ENCODE measurements at regions not wholly inside any gene's neighbourhood (a gene's known extent, or its start where the extent isn't known, plus 50 kb on each side); places are given as distances from the start of the nearest gene placed in this dataset.
"Not testable (repeated sequence)": the region's sequence is repeated elsewhere in the genome, so short reads cannot be mapped to it uniquely, and the experiment has no call there.

DNA sequence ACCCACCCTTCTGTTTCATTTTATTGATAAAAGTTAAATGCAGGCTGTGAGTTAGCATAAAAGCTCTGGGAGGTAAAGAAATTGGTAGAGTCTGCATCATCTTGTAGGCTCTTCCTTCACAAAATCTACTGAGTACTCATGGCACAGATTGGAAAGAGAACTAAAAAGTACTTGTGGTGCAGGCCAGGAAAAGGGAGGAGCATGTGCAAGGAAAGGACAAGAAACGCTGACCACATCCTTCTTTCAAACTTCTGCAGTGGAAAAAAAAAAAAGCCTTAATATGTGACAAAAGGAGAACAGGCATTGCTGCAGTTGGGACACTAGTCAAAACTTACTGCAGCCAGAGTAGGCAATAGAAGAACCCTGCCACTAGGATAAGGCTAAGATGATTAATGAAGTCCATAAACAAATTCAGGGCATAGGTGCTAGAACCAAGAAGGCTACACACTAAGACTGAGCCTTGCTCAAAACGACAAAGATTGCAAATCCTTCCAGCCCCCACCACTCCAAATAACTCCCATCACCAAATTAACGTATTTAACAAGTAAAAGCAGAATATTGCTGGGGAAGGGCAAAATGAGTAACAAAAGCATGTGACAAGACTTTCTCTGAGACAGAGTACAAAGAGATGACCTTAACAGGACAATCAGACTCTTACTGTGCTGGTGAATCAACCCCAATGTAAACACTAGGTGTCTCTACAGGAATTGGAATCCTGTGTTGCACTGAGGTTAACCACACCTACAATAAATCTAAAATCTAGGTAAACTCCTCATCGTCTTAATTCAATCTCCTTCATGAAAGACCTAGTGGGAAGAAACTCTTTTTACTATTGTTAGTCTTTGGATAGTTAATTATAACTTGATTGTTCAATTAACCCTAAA lies 1024.8 kb downstream of the TLE1 start:
- no peaks in the 10 kb centered on the region for H3K9me3 ChIP-seq (ENCODE audit: low read length)
- no peaks in the 10 kb centered on the region for H3K27me3 ChIP-seq (ENCODE audit: insufficient read depth, low read length)
- no peak overlapping the region for H3K4me3 ChIP-seq (ENCODE audit: low read length)
- H3K36me3 ChIP-seq (ENCODE audit: insufficient read depth, low read length) = no peaks in the 10 kb centered on the region
- no peak overlapping the region for H2AFZ ChIP-seq (ENCODE audit: low read depth, low read length)
- H3K4me1 ChIP-seq (ENCODE audit: insufficient read depth, low read length) = no peaks in the 10 kb centered on the region

DNA sequence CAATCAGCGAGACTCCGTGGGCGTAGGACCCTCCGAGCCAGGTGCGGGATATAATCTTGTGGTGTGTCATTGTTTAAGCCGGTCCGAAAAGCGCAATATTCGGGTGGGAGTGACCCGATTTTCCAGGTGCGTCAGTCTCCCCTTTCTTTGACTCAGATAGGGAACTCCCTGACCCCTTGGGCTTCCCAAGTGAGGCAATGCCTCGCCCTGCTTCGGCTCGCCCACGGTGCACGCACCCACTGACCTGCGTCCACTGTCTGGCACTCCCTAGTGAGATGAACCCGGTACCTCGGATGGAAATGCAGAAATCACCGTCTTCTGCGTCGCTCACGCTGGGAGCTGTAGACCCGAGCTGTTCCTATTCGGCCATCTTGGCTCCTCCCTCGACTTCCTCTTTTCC lies 1029.6 kb downstream of the TLE1 start:
- H3K9me3 ChIP-seq (ENCODE audit: low read length); H3K4me1 ChIP-seq (ENCODE audit: insufficient read depth, low read length); H3K27me3 ChIP-seq (ENCODE audit: insufficient read depth, low read length); H3K36me3 ChIP-seq (ENCODE audit: insufficient read depth, low read length); H2AFZ ChIP-seq (ENCODE audit: low read depth, low read length); H3K4me3 ChIP-seq (ENCODE audit: low read length): not testable (repeated sequence)

DNA sequence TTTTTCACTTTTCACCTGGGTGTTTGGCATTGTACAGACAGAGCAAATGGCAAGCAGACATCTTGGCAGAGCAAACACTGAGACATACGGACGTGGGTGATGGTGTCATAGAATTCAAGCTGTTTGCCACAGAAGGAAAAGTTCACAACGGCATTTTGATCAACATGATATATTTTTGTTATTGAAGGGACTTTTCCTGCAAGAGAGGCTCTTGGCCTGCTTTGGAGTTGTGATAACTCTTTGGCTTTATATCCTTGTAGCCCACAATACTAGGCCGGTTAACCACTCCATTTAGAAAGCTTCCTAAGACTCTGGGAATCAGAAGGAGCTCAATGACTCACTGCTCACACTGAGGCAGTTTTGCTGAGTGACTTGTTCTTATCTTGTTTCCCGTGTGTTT lies 1038.3 kb downstream of the TLE1 start:
- H3K27me3 ChIP-seq (ENCODE audit: insufficient read depth, low read length) = no peaks in the 10 kb centered on the region
- H3K4me1 ChIP-seq (ENCODE audit: insufficient read depth, low read length) = no peaks in the 10 kb centered on the region
- H3K36me3 ChIP-seq (ENCODE audit: insufficient read depth, low read length) = no peaks in the 10 kb centered on the region
- H2AFZ ChIP-seq (ENCODE audit: low read depth, low read length) = no peak overlapping the region
- no peaks in the 10 kb centered on the region for H3K9me3 ChIP-seq (ENCODE audit: low read length)
- H3K4me3 ChIP-seq (ENCODE audit: low read length) = no peak overlapping the region

DNA sequence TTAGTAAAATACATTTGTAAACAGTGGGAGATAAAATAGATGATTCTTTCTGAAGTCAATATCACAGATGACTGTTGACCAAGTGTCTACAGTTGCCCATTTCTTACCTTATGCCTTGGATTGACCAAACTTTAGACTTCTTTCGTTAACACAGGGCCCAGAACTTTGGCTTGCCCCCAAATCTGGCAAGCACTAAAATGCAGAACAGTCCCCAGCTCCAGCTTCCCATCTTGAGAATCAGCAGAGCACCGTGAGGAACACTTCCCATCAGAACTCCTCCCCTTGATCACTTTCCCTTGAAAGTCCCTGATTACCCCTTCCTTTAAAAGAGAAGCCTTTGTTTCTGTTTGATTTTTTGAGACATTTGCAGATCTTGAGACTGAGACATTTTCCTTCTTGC lies 1039.9 kb downstream of the TLE1 start:
- Histone ChIP-seq H2AFZ (ENCODE audit: low read depth, low read length) (no peak overlapping the region), H3K4me3 (ENCODE audit: low read length) (no peak overlapping the region), H3K9me3 (ENCODE audit: low read length) (no peaks in the 10 kb centered on the region), H3K4me1 (ENCODE audit: insufficient read depth, low read length) (no peaks in the 10 kb centered on the region), H3K36me3 (ENCODE audit: insufficient read depth, low read length) (no peaks in the 10 kb centered on the region), H3K27me3 (ENCODE audit: insufficient read depth, low read length) (no peaks in the 10 kb centered on the region)

DNA sequence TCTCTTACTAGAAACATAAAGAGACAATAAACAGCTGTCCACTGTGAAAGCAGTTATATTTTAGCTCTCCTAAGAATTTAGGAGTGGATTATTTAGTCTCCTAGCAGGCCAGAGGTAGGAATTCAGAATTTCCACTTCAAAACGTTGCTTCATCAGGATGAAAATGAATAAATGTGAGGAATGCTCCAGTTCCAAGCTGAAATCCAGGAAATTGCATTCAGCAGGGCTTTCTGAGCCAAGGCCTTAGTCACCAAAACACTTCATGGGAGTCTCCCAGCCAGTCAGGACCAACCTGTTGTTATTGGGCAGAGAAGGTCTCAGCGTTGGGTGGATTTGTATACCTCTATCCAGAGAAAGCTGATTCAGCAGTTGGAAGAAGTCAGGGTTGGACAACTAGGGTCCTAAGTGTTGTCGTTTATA lies 1040.3 kb downstream of the TLE1 start:
- Histone ChIP-seq H3K27me3 (ENCODE audit: insufficient read depth, low read length) (no peaks in the 10 kb centered on the region), H3K4me3 (ENCODE audit: low read length) (no peak overlapping the region), H3K4me1 (ENCODE audit: insufficient read depth, low read length) (no peaks in the 10 kb centered on the region), H3K9me3 (ENCODE audit: low read length) (no peaks in the 10 kb centered on the region), H3K36me3 (ENCODE audit: insufficient read depth, low read length) (no peaks in the 10 kb centered on the region), H2AFZ (ENCODE audit: low read depth, low read length) (no peak overlapping the region)

DNA sequence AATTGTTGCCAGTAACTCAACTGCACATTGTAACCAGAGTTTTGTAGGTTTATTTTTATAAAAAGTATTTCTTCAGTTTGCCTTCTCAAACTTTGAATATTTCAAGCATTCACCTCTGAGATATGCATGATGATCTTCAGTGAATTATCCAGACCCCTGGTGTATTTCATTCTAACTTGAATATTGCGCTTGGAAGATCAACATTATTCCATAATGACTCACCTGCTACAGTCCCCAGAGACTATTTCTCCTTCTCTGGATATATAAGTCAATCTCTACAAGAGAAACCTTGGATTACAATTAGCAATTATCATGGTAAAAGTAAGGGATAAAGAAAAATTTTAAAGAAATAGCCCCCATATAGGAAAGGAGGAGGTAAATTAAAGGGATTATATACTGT lies 1041.0 kb downstream of the TLE1 start:
- H3K36me3 ChIP-seq (ENCODE audit: insufficient read depth, low read length) = no peaks in the 10 kb centered on the region
- H2AFZ ChIP-seq (ENCODE audit: low read depth, low read length) = no peak overlapping the region
- H3K27me3 ChIP-seq (ENCODE audit: insufficient read depth, low read length) = no peaks in the 10 kb centered on the region
- H3K4me3 ChIP-seq (ENCODE audit: low read length) = no peak overlapping the region
- H3K4me1 ChIP-seq (ENCODE audit: insufficient read depth, low read length) = no peaks in the 10 kb centered on the region
- no peaks in the 10 kb centered on the region for H3K9me3 ChIP-seq (ENCODE audit: low read length)

DNA sequence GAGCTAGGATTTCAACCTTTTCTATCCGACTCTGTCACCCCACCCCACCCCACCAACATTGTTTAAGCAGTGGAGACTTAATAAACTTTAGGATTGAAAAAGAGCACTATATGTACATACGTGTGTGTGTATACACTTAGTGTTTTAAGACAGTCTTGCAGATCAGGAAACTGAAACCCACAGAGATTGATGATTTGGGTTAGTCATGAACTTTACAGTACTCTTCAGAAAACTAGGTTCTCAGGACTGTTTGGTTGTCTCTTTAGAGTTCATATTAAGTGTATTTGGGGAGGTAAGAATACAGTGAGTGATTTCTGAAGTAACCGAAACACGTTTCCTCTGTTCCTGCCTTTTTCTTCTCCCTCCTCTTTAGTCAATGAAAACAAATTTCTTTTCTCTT lies 1043.1 kb downstream of the TLE1 start:
- H3K4me1 ChIP-seq (ENCODE audit: insufficient read depth, low read length) = no peaks in the 10 kb centered on the region
- H2AFZ ChIP-seq (ENCODE audit: low read depth, low read length) = no peak overlapping the region
- no peaks in the 10 kb centered on the region for H3K9me3 ChIP-seq (ENCODE audit: low read length)
- no peak overlapping the region for H3K4me3 ChIP-seq (ENCODE audit: low read length)
- H3K27me3 ChIP-seq (ENCODE audit: insufficient read depth, low read length) = no peaks in the 10 kb centered on the region
- no peaks in the 10 kb centered on the region for H3K36me3 ChIP-seq (ENCODE audit: insufficient read depth, low read length)

DNA sequence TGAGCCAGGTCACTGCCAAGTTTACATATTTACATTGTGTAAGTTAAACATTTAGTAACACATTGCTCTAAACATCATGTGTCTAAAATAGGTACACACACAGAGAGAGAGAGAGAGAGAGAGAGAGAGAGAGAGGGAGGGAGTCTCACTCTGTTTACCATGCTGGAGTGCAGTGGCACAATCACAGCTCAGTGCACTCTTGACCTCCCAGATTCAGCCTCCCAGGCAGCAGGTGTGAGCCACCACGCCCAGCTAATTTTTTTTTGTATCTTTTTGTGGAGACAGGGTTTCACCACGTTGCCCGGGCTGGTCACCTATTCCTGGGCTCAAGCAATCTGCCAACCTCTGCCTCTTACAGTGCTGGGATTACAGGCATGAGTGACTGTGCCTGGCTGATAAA lies 1045.3 kb downstream of the TLE1 start:
- Histone ChIP-seq H3K9me3 (ENCODE audit: low read length) (no peaks in the 10 kb centered on the region), H2AFZ (ENCODE audit: low read depth, low read length) (no peak overlapping the region), H3K4me1 (ENCODE audit: insufficient read depth, low read length) (no peaks in the 10 kb centered on the region), H3K36me3 (ENCODE audit: insufficient read depth, low read length) (no peaks in the 10 kb centered on the region), H3K27me3 (ENCODE audit: insufficient read depth, low read length) (no peaks in the 10 kb centered on the region), H3K4me3 (ENCODE audit: low read length) (no peak overlapping the region)

DNA sequence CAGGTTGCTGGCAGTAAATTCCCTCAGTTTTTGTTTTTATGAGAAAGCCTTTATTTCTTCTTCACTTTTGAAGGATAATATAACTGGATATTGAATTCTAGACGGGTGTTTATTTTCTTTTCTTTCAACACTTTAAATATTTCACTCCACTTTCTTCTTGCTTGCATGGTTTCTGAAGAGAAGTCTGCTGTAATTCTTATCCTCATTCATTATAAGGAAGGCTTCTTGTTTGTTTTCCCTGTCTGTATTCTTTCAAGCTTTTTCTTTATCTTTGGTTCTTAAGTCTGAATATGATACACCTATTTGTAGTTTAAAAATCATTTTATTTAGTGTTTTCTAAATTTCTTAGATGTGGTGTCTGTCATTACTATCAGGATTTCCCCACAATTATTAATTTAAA lies 1054.3 kb downstream of the TLE1 start:
- no peak overlapping the region for H2AFZ ChIP-seq (ENCODE audit: low read depth, low read length)
- H3K4me1 ChIP-seq (ENCODE audit: insufficient read depth, low read length) = no peaks in the 10 kb centered on the region
- no peaks in the 10 kb centered on the region for H3K27me3 ChIP-seq (ENCODE audit: insufficient read depth, low read length)
- H3K4me3 ChIP-seq (ENCODE audit: low read length) = no peak overlapping the region
- no peaks in the 10 kb centered on the region for H3K9me3 ChIP-seq (ENCODE audit: low read length)
- H3K36me3 ChIP-seq (ENCODE audit: insufficient read depth, low read length) = no peaks in the 10 kb centered on the region

DNA sequence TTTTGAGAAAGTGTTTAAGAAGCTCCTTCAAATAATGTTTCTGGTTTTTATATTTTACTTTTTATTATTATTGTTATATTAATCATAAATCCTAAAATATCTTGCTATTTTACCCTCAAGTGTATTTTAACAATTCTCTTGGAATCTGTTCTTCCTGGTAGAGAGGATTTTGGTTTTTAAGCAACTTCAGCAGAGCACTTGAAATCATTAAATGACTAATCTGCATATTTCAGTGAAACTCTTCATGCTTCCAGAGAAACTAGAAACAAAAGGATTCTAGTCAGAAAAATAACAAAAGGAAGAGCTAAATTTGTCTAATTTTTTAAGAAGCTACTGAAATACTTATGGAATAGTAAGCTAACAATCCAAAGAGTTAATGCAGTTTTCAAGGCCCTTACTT lies 1057.3 kb downstream of the TLE1 start:
- H2AFZ ChIP-seq (ENCODE audit: low read depth, low read length) = no peak overlapping the region
- H3K4me3 ChIP-seq (ENCODE audit: low read length) = no peak overlapping the region
- no peaks in the 10 kb centered on the region for H3K27me3 ChIP-seq (ENCODE audit: insufficient read depth, low read length)
- H3K36me3 ChIP-seq (ENCODE audit: insufficient read depth, low read length) = no peaks in the 10 kb centered on the region
- H3K4me1 ChIP-seq (ENCODE audit: insufficient read depth, low read length) = no peaks in the 10 kb centered on the region
- H3K9me3 ChIP-seq (ENCODE audit: low read length) = no peaks in the 10 kb centered on the region

DNA sequence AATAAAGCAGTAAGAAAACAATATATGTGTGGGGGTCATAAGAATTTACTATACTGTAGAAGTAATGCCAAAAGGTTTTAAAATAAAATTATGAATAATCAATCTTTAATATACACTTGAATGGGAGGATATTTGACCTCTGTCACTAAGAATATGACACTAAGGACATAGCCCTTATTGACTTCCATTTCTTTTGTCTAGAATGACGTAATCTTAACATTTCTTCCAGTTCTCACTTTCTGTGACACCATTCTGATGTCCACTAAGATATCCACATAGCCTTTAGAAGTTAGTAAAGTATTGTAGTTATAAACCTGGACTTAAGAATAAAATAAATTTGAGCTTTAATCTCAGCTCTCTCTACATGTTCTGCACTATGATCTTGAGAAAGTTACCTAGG lies 1050.7 kb downstream of the TLE4 start:
- Histone ChIP-seq H3K4me1 (ENCODE audit: insufficient read depth, low read length) (no peaks in the 10 kb centered on the region), H3K27me3 (ENCODE audit: insufficient read depth, low read length) (no peaks in the 10 kb centered on the region), H3K36me3 (ENCODE audit: insufficient read depth, low read length) (no peaks in the 10 kb centered on the region), H3K9me3 (ENCODE audit: low read length) (no peaks in the 10 kb centered on the region), H2AFZ (ENCODE audit: low read depth, low read length) (no peak overlapping the region), H3K4me3 (ENCODE audit: low read length) (no peak overlapping the region)

DNA sequence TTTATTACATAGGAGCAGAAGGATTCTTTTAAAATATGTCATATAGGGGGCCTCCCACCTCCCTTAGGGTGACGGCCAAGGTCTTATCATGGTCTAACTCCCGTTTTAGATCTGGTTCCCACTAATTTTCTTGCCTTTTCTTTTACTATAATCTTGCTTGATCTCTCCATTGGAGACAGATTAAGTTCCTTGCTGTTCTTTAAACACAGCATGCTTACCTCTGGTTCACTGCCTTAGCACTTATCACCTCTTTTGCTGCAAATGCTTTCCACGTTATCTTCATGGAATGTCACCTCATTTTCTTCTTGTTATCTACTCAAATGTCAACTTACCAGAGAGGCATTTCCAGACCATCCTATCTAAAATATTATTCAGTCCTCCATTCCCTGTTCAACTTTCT lies 1047.6 kb downstream of the TLE4 start:
- Histone ChIP-seq H3K9me3 (ENCODE audit: low read length) (no peaks in the 10 kb centered on the region), H3K27me3 (ENCODE audit: insufficient read depth, low read length) (no peaks in the 10 kb centered on the region), H3K36me3 (ENCODE audit: insufficient read depth, low read length) (no peaks in the 10 kb centered on the region)

DNA sequence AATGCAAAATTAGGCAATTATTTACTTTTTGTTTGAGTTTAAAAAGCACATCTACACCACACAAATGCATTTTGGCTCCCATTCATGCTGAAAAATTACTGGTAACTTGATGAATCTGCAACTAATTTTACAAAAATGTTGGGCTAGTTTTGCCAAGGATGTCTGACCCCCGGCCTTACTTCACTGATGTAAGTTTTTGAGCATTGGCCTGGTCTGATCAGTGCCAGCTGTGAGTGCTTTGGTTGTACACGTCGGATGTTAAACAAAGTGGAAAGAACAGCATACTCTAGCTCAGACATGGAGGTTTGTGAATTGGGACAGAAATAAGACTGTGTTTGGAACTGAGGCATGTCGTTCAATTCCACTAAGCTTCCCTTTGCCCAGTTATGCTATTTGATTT lies 1044.2 kb downstream of the TLE4 start:
- Histone ChIP-seq H3K4me3 (ENCODE audit: low read length) (no peak overlapping the region), H2AFZ (ENCODE audit: low read depth, low read length) (no peak overlapping the region), H3K9me3 (ENCODE audit: low read length) (no peaks in the 10 kb centered on the region), H3K27me3 (ENCODE audit: insufficient read depth, low read length) (no peaks in the 10 kb centered on the region), H3K36me3 (ENCODE audit: insufficient read depth, low read length) (no peaks in the 10 kb centered on the region), H3K4me1 (ENCODE audit: insufficient read depth, low read length) (no peaks in the 10 kb centered on the region)

More for the DNA sequence above, 1047.6 kb downstream of the TLE4 start:
- H3K4me1 ChIP-seq (ENCODE audit: insufficient read depth, low read length) = no peaks in the 10 kb centered on the region
- H2AFZ ChIP-seq (ENCODE audit: low read depth, low read length) = no peak overlapping the region
- no peak overlapping the region for H3K4me3 ChIP-seq (ENCODE audit: low read length)

DNA sequence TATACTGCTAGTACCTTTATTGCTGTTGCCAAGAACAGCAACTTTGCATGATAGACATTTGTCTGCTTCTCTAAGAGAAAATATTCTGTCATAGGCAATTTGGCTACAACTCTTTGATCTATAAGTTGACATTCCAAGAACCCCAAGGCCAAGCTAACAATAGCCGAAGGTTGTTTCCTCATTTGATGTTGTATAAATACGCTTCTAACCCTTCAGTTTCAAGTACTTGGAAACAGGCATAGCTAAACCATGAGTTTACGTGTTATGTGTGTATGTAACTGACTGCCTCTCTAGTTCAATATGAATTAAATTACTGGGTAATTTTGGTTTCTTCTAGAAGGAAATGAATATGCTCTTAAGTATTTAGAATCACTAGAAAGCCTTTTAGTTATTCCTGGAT lies 1034.0 kb downstream of the TLE4 start:
- Histone ChIP-seq H2AFZ (ENCODE audit: low read depth, low read length) (no peak overlapping the region), H3K9me3 (ENCODE audit: low read length) (no peaks in the 10 kb centered on the region), H3K36me3 (ENCODE audit: insufficient read depth, low read length) (no peaks in the 10 kb centered on the region), H3K4me3 (ENCODE audit: low read length) (no peak overlapping the region), H3K4me1 (ENCODE audit: insufficient read depth, low read length) (peaks cover 5% of the 10 kb centered on the region), H3K27me3 (ENCODE audit: insufficient read depth, low read length) (no peaks in the 10 kb centered on the region)

Measured in neuron (in vitro differentiated cells).